Kidney epithelial cell (primary cell): ENCODE measurements at regions not wholly inside any gene's neighbourhood (a gene's known extent, or its start where the extent isn't known, plus 50 kb on each side); places are given as distances from the start of the nearest gene placed in this dataset.

Source experiments
- DNase-seq: peaks from one replicate; pipeline ENCODE4 v3.0.0-alpha.2; 2010; ENCODE audit warnings: low read depth
- H3K27me3 ChIP-seq: 2 replicates; pipeline ENCODE4 v1.6.0; 2011; ENCODE audit warnings: low read length; ENCODE audit not compliant: control insufficient read depth, insufficient read depth
- H3K36me3 ChIP-seq: 2 replicates; pipeline ENCODE4 v1.5.1; 2011; ENCODE audit warnings: low read length; ENCODE audit not compliant: control insufficient read depth, insufficient read depth
- H3K4me3 ChIP-seq: 2 replicates; pipeline ENCODE4 v1.5.1; 2011; ENCODE audit warnings: low read depth, mild to moderate bottlenecking, control low read depth, low read length
- CTCF ChIP-seq: IDR thresholded peaks from 2 replicates; pipeline ENCODE4 v1.5.1; 2011; ENCODE audit warnings: mild to moderate bottlenecking, moderate library complexity, low read length, control low read depth, inconsistent platforms; ENCODE audit not compliant: insufficient read depth, poor library complexity, severe bottlenecking

GRCh38 chr1:219483530-219483929 lies 129.4 kb downstream of the ZC3H11B start:
- Histone ChIP-seq H3K4me3 (no peak overlapping the region), H3K36me3 (no peaks in the 10 kb centered on the region), H3K27me3 (no peaks in the 10 kb centered on the region)
- no peak for DNase-seq
- TF ChIP-seq CTCF, result no peak

GRCh38 chr1:219480011-219480410 lies 132.9 kb downstream of the ZC3H11B start:
- H3K4me3 ChIP-seq, result no peak overlapping the region
- DNase-seq, result no peak
- H3K36me3 ChIP-seq, result no peaks in the 10 kb centered on the region
- TF ChIP-seq CTCF, result no peak
- no peaks in the 10 kb centered on the region for H3K27me3 ChIP-seq

- no peak for DNase-seq
- TF ChIP-seq CTCF, result no peak
- no peak overlapping the region for H3K4me3 ChIP-seq
- no peaks in the 10 kb centered on the region for H3K36me3 ChIP-seq
- no peaks in the 10 kb centered on the region for H3K27me3 ChIP-seq
Observed at GRCh38 chr1:219478811-219479210, 134.1 kb downstream of the ZC3H11B start.

GRCh38 chr1:219477861-219478260 lies 135.0 kb downstream of the ZC3H11B start:
- TF ChIP-seq CTCF, result no peak
- Histone ChIP-seq H3K36me3 (no peaks in the 10 kb centered on the region), H3K27me3 (no peaks in the 10 kb centered on the region), H3K4me3 (no peak overlapping the region)
- DNase-seq, result no peak

GRCh38 chr1:219476716-219477115 lies 136.2 kb downstream of the ZC3H11B start:
- Histone ChIP-seq H3K4me3 (no peak overlapping the region), H3K27me3 (no peaks in the 10 kb centered on the region), H3K36me3 (no peaks in the 10 kb centered on the region)
- DNase-seq, result no peak
- TF ChIP-seq CTCF, result no peak

- Histone ChIP-seq H3K27me3 (no peaks in the 10 kb centered on the region), H3K36me3 (no peaks in the 10 kb centered on the region), H3K4me3 (no peak overlapping the region)
- TF ChIP-seq CTCF, result no peak
- no peak for DNase-seq
Observed at GRCh38 chr1:219476116-219476515, 136.8 kb downstream of the ZC3H11B start.
